ENCODE measurements at regions not wholly inside any gene's neighbourhood (a gene's known extent, or its start where the extent isn't known, plus 50 kb on each side); places are given as distances from the start of the nearest gene placed in this dataset.

DNA sequence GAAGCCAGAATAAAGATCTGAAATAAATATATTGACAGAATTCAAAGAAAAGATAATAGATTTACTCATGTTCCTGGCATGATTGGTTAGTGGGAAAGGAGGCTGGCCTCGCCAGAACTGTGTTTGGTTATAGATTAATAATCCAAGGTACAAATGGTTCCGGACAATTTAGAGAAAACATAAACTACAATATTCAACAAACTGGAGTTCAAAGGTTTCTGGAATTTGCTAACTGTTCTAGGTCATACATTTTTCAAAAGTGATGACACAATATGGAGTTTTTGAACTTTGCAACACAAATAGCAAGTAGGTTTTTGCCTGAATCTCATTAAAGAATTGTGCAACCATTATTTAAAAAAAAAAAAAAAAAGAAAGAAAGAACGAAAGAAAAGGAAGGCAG is 251.7 kb upstream of the SALL1 start:
- no peak for DNase-seq

DNA sequence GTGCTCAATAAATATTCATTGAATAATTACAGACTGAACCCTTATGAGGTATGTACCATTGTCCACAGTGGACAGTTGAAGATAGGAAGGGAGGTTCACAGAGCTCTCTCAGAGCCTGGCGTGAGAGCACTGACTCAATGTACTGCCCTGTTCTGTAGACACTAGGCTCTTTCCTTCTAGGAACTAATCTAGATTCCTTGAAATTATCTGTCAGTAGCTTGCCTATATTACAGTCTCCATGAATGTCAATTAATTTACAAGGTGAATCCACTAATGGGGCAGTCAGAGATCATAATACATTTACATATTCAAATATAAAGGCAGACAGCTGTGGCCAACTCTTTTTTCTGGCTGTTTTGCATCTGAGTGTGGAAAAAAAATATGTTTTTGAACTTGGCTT is 251.2 kb upstream of the SALL1 start:
- DNase-seq = no peak

DNA sequence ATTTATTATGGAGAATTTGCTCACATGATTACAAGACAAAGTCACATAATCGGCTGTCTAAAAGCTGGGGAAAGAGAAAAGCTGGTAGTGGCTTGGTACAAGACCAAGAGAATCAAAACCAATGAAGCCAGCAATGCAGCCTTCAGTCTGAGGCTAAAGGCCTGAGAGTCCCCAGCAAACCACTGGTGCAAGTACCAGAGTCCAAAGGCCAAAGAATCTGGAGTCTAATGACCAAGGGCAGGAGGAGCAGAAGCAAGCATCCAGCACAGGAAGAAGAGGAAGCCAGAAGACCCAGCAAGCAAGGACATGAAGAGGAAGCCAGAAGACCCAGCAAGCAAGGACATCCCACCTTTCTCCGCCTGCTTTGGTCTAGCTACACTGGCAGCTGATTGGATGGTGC is 250.6 kb upstream of the SALL1 start:
- no peak for DNase-seq

DNA sequence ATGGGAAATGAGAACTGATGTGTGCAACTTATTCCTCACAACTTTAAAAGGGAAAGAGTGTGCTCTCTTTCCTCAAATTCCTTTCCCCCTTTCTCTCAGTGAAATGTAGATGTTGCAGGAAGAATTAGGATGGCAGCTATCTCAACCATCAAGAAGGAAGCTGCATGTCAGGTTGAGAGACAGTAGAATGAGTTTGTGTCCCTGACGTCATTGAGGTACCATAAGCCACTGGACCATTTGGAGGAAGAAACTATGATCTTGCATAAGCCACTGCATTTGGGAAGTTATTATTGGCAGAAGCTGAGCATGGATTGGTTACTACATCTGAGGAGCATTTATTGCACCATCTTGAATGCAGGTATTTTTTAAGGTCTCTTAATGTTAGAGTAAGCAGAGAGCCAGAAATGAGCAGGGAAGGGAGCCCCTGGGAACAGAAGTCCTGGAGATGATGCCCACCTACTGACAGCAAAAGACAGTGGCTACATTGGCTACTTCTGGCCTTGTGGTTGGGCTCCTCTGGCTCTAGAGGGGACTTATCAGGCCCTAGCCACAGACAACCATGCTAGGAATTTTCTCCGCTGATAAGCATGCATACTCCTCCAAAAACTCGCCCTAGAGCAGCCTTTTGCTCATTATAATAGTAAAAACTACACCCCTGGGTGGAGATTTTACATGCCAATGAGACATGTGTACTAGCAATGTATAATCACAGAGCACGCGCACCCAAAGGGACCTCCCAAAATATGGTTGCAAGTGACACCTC is 249.0 kb upstream of the SALL1 start:
- no peak for DNase-seq

DNA sequence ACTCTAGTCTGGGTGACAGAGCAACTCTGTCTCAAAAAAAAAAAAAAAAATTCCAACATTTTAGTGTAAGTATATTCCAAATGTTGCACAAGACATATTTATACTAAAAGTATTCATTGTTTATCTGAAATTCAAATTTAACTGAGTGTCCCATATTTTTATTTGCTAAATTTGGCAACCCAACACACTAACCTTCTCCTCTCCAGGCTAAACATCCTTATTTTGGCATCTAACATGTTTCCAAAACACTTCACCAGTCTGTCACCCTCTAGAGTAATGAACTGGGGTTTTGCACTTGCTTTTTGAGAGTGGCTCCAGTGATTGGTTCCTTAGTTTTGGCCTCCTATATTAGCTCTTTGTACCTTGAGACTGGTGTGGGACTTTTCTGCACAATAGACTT is 243.4 kb upstream of the SALL1 start:
- no peak for DNase-seq

DNA sequence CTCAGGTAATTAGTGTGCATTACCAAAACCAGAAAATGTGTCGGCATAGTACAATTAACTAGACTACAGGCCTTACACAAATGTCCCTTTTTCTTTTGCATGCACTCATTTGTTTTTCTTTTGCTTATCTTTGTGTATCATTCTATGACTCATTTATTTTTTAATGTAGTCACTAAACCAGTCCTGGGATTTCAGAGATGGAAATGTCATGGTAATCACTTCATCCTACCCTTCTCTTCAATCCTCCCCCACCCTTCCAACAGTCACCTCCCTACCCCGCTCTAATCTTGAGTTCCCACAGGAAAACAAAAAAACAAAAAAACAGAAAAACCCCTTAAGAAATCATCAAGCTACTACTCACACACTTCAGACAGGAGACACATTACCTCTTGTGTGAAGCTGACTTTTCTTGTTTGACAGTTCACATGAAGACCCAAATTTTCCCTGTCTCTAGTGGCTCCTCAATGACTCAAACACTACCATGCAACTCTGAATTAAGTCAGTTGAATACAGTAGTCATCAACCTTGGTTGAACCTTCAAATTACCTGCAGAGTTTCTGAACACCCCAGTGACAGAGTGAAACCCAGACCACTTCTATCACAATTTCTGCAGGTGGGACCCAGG is 242.4 kb upstream of the SALL1 start:
- DNase-seq = no peak

DNA sequence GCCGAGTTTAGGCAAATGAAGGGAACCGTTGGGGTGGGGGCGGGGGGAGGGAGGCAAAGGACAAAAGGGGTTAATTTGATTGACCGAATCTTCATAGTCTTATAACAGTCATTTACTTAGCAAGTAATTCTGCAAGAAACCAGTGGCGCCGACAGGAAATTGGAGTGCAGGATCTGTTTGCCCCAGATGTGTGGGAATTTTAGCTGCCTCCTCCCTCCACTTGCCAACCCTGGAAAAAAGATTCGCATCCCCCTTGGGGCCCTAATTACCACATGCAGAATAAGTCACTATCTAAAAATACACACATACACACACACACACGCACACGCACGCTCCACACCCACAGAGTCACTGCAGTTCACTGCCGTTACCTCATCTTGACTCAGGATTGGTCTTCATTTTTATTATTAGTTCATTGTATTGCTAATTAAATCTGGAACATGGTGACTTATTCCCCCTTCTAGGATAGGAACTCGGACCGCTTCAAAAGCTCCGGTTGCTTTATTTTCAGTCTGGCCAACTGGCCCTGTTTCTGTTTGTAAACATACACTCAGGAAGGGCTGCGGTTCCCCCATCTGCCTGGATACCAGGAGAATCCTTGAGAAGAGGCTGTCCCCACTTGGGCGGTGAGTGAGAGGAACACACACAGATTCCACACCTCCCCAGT is 241.6 kb upstream of the SALL1 start:
- no peak for DNase-seq

DNA sequence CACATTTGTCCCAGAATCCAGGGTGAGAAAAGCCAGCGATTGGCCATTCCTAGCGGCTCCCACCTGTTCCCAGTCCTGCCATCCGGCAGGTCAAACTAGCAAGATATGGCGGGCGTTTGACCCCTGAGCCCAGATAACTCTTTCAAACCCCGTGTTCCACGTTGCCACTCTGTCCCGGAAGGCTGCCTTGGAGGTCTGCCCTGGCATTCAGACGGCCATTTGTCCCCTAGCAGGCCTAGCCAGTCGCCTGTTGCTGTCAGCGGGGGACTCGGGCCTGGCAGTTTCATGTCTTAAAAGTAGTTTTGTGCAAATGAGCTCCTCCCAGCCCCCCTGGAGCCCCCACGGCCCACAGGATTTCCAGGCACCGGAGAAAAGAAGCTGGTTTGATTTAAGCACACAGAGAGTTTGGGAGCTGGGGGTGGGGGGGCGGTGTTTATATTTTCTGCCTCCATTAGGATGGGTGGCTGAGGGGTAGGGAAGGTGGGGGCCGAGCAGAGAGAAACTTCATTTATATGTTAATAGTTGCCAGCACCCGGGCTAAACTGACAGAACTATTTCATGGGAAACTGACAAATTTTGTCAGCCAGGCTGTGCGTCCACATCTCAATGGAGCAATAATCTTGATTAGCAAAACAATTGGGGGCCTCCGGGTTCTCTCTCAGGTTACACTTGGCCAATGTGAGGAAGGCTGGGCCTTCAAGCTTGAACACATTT is 240.9 kb upstream of the SALL1 start:
- no peak for DNase-seq

DNA sequence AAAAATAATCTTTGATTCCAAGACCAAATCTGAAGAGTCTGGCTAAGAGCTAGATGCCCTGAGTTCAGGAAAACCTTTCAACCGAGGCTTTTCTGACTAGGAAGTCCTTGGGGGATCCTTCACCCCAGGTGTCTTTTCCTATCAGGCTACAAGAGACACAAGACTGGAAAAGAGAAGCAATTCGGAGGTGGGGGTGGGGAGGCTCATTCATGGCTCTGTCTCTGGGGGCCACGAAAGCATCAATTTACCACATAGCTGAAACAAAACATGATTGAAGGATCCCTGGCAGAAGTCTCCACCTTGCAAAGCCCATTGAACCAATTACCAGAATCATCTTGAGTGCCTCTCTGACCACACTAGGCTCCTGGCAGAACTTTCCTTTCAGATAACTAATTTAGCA is 239.8 kb upstream of the SALL1 start:
- no peak for DNase-seq

DNA sequence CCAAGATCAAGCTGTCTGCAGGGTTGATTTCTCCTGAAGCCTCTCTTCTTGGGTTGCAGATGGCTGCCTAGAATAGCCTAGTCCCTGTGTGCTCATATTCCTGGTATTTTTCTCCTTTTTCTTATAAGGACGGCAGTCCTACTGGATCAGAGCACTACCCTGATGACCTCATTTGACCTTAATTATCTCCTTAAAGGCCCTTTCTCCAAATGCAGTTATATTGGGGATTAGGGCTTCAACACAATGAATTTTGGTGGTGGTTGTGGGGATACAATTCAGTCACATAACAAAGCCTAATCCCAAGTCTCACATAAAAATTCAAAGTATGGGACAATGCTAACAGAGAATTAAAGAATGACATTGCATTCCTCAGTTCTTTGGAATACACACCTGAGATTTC is 238.8 kb upstream of the SALL1 start:
- DNase-seq = no peak

DNA sequence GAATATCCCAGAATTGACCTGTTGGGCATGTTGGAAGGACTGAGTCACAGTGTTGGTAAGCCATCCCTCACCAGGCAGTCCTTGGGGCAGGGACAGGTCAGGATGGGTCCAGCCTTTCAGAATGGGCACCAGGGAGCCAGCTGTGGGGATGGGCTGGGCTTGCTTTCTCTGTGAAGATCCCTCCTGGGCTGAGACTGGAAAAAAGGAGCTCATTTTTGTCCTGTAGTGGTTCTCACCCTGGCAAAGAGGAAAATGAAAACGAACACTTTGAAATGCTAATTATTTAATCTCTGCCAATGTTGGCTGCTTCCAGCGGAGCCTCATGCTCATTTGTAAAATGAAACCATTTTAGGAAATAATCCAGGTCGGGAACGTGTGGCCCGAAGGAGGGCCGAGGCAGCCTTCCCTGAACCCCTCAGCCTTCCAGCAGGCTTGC is 237.5 kb upstream of the SALL1 start:
- no peak for DNase-seq

DNA sequence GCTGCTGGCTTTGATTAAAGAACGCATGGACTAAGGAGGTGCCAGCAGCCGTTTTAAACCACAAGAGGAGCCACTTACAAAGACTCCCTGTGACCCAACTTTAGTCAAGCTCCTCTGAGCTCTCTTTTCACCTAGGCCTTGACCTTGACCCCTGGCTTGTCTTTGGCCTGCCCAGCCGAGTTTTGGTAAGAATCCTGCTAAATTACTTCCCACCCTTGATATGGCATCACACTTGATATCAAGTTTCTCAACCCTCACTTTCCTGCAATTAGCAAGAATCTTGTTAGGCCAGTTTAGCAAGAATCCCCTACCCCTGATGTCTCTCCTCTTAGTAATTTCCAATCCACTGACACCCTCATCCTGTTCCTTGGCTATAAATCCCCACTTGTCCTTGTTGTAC is 232.8 kb upstream of the SALL1 start:
- DNase-seq = no peak

DNA sequence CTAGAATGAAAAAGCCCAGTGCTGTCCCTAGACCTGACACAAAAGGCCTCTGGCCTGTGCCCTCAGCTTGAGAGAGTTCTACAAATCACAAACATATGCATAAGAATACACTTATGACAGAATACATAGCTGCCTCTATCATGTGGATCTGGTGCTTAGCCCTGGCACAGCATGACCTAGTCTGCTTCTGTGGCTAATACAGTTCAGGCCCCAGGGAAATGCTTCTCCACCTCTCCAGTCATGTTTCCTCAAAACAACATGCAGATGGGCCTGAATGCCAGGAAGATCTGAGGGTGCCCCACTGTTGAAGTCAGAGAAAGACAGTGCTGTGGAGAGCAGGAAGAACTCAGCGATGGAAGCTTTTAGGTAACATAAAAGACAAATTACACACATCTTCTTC is 231.9 kb upstream of the SALL1 start:
- no peak for DNase-seq

DNA sequence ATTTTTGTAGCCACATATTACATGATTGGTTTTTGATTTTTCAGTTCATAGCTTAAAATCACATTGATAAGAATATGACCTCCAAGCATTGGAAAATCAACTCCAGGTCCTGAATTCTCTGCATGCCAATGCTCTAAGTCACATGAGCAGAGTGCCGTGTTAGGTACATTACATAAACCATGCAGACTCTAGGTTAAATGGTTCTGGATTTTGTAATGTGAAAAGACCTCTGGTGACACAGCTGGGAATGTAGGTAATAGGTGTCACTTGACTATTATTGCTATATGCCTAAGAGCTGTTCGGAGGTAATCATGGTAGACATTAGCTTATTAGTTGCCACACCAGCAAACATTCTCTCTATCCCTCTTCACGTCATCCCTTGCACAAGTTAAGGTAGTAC is 231.1 kb upstream of the SALL1 start:
- no peak for DNase-seq

DNA sequence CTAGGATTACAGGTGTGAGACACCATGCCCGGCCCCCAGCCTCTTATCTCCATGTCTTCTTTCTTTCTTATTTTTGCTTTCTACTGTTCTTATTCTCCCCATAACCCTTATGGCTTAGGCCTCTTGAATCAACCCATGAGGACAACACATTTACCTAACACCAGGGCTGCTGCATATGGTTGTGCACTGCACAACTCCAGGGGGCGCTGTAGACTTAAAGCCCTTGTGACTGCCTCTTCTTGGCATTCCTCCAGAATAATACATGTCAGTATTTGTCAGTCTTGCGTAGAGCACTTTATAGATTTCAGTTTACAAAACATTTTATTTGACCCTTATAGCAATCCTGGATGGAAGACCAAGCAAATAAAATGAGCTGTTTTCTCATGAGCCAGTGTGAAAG is 225.0 kb upstream of the SALL1 start:
- no peak for DNase-seq

DNA sequence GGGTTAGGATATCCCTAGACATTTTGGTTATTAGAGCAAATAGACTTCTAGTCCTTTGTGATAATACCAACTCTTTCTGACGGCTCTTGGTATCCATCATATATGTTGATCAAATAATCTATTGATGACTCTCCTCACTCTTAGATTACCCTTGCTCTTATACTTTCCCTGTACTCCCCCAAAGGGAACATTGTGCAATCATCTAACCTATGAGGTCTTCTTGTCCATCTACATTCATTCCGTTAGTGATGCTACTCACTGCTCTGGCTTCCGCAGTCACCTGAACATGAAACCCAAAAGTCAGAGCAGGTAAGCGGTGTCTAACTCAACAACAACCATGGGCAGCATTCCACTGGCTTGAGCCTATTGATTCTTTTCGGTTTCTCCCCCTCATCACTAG is 223.7 kb upstream of the SALL1 start:
- no peak for DNase-seq

DNA sequence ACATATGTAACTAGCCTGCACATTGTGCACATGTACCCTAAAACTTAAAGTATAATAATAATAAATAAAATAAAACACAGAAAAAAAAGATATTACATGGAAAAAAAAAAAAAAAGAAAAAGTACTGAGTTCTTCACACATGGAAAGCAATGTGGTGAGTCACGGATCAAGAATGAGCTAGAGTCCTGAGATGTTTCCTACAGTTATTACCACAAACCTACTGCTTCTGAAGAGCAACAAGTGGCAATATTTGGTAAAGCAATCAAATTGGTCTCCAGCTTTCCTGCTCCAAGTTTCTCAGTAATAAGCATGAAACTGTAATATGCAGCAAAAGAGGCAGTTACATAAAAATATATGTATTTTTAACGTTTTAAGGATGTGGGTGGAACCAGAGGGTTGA is 223.3 kb upstream of the SALL1 start:
- DNase-seq = no peak

DNA sequence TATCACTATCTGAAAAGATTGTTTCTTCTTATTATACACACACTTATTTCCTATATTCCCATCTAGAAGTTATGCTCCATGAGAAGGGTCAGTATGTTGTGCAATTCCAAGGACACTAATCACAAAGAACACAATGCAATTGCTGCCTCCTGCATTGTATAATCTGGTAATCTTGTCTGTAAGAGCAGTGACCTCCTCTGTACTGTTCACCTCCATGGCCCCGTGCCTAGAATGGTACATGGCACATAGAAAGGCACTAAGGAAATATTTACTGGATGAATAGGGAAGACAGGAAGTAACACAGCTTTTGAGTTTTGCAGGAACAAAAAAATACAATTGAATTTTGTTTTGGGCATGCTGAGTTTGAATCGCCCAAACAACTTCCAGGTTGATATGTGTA is 214.6 kb upstream of the SALL1 start:
- no peak for DNase-seq

DNA sequence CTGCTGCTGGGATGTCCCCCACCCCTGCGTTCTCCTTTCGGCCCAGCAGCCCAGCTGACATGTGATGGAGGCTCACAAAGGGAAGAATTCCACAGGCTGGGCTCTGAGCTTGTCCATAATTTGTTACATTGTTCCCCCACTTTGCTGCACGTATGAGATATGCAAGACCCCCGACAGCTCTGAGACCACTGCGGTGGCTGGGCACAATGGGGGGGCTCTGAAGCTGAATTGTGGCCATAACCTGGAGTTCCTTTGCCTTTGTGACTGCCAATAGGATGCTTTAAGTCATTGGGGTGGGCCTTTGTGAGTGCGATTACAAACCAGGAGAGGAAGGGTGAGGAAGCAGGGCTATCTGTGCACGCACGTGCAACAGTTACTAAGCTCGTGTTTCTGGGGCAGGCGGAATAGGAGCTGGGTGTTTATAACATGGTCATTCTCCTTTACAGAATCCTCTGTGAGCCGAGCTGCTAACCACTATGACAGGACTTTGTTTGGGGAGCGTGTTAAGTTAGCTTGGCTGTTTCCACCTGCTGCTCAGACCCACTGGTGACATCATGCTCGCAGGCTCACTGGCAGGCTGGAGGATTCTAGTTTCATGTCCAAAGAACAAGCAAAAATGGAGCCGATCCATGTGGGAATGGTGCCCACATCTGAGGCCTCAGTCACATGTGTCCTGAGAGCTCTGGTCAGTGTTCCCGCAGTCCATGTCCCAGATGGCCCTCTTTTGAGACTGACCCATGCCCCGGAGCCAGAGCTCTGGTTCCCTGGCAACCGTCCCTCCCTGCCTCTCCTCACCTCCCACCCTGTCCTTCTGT is 208.3 kb upstream of the SALL1 start:
- DNase-seq = no peak

DNA sequence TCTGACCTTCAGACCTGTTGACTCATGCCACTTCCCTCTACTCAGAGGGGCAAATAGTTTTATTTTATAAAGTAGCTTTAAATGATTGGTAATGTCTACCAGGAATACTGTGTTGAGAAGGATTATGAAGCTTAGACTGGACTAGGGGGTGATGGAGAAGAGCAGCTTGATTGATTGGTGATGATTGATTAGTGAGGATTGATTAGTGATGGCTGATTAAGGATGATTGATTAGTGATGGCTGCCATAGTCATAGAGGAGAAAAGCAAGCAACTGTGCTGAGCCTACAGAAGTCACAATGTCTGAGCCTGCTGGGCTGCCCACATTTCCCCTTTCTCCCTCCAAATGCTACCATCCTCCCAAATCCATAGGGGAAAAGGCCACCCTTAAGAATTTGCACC is 206.8 kb upstream of the SALL1 start:
- DNase-seq = no peak

DNA sequence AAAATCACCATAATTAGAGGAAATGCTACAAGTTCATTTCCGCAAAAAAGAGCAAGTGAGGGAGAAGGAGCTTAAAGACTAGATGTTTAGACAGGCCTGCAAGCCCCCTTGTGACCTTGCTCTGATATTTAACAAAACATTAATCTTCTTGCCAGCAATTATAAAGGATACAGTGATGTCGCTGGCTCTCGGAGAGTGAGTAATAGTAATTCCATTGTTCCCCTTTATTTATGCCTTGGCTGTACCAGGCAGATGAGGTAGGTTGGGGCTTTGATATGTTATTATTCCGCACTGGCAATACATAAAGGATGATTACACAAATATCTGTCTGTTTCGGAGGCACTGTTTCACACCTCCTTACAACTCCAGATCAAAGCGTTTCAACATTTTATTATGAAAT is 204.8 kb upstream of the SALL1 start:
- DNase-seq = no peak

DNA sequence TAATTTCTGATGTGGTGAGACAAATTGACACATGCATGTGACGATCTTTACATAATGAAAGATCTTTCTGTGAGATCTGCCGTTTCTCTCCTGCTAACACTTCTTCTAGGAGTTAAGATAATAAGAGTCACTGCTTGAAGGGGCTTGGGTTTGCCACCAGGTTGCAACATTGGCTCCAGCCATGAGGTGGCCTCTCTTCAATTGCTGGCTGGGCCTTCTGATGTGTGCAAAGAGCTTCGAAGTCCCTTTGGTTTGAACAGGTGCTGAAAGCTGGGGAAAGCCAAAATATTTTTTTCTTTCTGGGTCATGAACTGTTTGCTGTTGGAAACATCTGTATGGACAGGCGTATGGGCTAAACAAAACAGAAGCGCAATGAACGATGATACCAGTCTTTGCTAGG is 204.1 kb upstream of the SALL1 start:
- no peak for DNase-seq

DNA sequence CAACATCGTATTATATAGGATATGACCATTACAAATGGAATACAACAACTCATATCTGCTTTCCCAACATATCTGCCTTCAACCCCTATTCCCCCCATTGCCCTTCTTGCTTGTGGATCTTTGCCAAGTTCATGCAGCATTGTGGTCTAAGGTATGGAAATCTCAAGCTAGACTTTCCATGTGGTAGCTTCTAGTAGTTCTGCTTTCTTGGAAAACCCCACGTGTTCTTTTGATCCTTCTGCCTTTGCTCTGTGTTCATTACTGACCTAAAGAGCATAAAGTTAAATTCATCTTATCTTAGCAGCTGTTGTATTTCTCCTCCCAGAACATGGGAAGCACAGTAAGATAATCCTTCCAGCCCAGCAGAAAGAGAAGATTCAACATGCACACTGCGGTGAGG is 202.0 kb upstream of the SALL1 start:
- DNase-seq = no peak

Data from CD4-positive, alpha-beta T cell treated with Interferon gamma for 1 hour (primary cell).